Left lung (tissue), 4 donors: ENCODE measurements at regions not wholly inside any gene's neighbourhood (a gene's known extent, or its start where the extent isn't known, plus 50 kb on each side); places are given as distances from the start of the nearest gene placed in this dataset.
A peak's percentile ranks its signal among the peaks of the same experiment; 100 is the strongest.

Source experiments
- ATAC-seq: fragments of 200-7000 bp; cut with Tn5 transposase; one replicate; pipeline ENCODE4 v1.9.1; 2020; ENCODE audit warnings: moderate library complexity
- DNase-seq, 4 donors: peaks; one replicate each; pipeline ENCODE4 v3.0.0-alpha.2; 2013 to 2020
- H3K27ac ChIP-seq, 2 donors: fragments of 200-600 bp; sonication (generic) in 1 of 2; one replicate each; pipeline versions ENCODE4 v1.5.0 to v1.8.0; 2020 to 2021
- H3K27me3 ChIP-seq, 2 donors: fragments of 200-600 bp; sonication (generic) in 1 of 2; one replicate each; pipeline versions ENCODE4 v1.5.0 to v1.8.0; 2020 to 2021
- H3K36me3 ChIP-seq, 2 donors: fragments of 200-600 bp; sonication (generic) in 1 of 2; one replicate each; pipeline versions ENCODE4 v1.5.0 to v1.8.0; 2020 to 2021
- H3K4me1 ChIP-seq, 2 donors: fragments of 200-600 bp; one replicate each; pipeline ENCODE4 v1.8.0; 2021
- H3K4me3 ChIP-seq, 2 donors: fragments of 200-600 bp; sonication (generic) in 1 of 2; one replicate each; pipeline versions ENCODE4 v1.5.0 to v1.8.0; 2020 to 2021; ENCODE audit warnings: mild to moderate bottlenecking in 1 of 2
- H3K9me3 ChIP-seq, 2 donors: fragments of 200-600 bp; sonication (generic) in 1 of 2; one replicate each; pipeline versions ENCODE4 v1.5.0 to v1.8.0; 2020 to 2021
- CTCF ChIP-seq, 2 donors: fragments of 200-600 bp; sonication (generic) in 1 of 2; IDR thresholded peaks; one replicate each; pipeline versions ENCODE4 v1.5.0 to v1.8.0; 2021; ENCODE audit warnings: antibody characterized with exemption in 2 of 2
- intact Hi-C, 2 donors: fragments of 100-400 bp; cut with DNase I; formaldehyde crosslinking; loops; one replicate each; pipeline versions ENCODE4 v1.11.2 to v1.14.2; 2022
- donor health status: DM: no; HTN: yes; CAD: no.
- donor health status: DM: no; HTN: no; CAD: no.

GRCh38 chr15:62486041-62486440 is 321.0 kb upstream of the C2CD4B start:
- intact Hi-C loops = no loop called here
- ATAC-seq (no peak), DNase-seq (no peak)
- Histone ChIP-seq H3K4me1 (no peaks in the 10 kb centered on the region), H3K36me3 (no peaks in the 10 kb centered on the region), H3K4me3 (no peak overlapping the region), H3K27me3 (no peaks in the 10 kb centered on the region), H3K9me3 (no peaks in the 10 kb centered on the region), H3K27ac (no peak overlapping the region)
- TF ChIP-seq CTCF (IDR thresholded peaks at IDR 0.05) = no peak

- intact Hi-C loops = no loop called here
- no peaks in the 10 kb centered on the region for H3K9me3 ChIP-seq
- ATAC-seq = no peak
- no peaks in the 10 kb centered on the region for H3K4me1 ChIP-seq
- no peak overlapping the region for H3K4me3 ChIP-seq
- no peak for DNase-seq
- no peaks in the 10 kb centered on the region for H3K27me3 ChIP-seq
- H3K36me3 ChIP-seq = no peaks in the 10 kb centered on the region
- TF ChIP-seq CTCF (IDR thresholded peaks at IDR 0.05) = no peak
- no peak overlapping the region for H3K27ac ChIP-seq
Observed at GRCh38 chr15:62488387-62488786, 323.3 kb upstream of the C2CD4B start.

- Histone ChIP-seq H3K4me1 (peaks cover 0 to 3% of the 10 kb centered on the region in 2 donors), H3K27me3 (no peaks in the 10 kb centered on the region), H3K9me3 (no peaks in the 10 kb centered on the region), H3K27ac (no peak overlapping the region), H3K36me3 (no peaks in the 10 kb centered on the region), H3K4me3 (no peak overlapping the region)
- intact Hi-C loops = no loop called here
- DNase-seq = no peak
- no peak for TF ChIP-seq CTCF (IDR thresholded peaks at IDR 0.05)
- no peak for ATAC-seq
Observed at GRCh38 chr15:62491642-62492041, 326.6 kb upstream of the C2CD4B start.

GRCh38 chr15:62492900-62493299 is 327.8 kb upstream of the C2CD4B start:
- ATAC-seq (no peak), DNase-seq (peak in 1 of 4 donors; percentile 33)
- intact Hi-C loops = no loop called here
- TF ChIP-seq CTCF (IDR thresholded peaks at IDR 0.05) = no peak
- Histone ChIP-seq H3K4me1 (peaks cover 0 to 3% of the 10 kb centered on the region in 2 donors), H3K4me3 (no peak overlapping the region), H3K27ac (no peak overlapping the region), H3K36me3 (no peaks in the 10 kb centered on the region), H3K9me3 (no peaks in the 10 kb centered on the region), H3K27me3 (no peaks in the 10 kb centered on the region)

- Histone ChIP-seq H3K4me1 (peaks cover 0 to 3% of the 10 kb centered on the region in 2 donors), H3K27me3 (no peaks in the 10 kb centered on the region), H3K4me3 (no peak overlapping the region), H3K27ac (no peak overlapping the region), H3K36me3 (no peaks in the 10 kb centered on the region), H3K9me3 (no peaks in the 10 kb centered on the region)
- no peak for DNase-seq
- TF ChIP-seq CTCF (IDR thresholded peaks at IDR 0.05) = no peak
- ATAC-seq = no peak
- intact Hi-C loops = no loop called here
Observed at GRCh38 chr15:62494197-62494596, 329.1 kb upstream of the C2CD4B start.
